Body of pancreas (tissue), 4 donors: ENCODE measurements at regions not wholly inside any gene's neighbourhood (a gene's known extent, or its start where the extent isn't known, plus 50 kb on each side); places are given as distances from the start of the nearest gene placed in this dataset.

Experiments
- ATAC-seq: fragments of 150-250 bp; one replicate; pipeline ENCODE4 v1.9.1; 2016
- DNase-seq, 4 donors: peaks; one replicate each; pipeline ENCODE4 v3.0.0-alpha.2; 2019
- H3K27ac ChIP-seq, 4 donors: fragments of 200-600 bp; sonication (generic); 1 replicate in 3 of 4; 2 replicates in 1 of 4; pipeline versions ENCODE4 v1.5.1 to v1.6.1; 2016 to 2019; ENCODE audit warnings: mild to moderate bottlenecking in 1 of 4, mixed read lengths in 1 of 4, moderate library complexity in 1 of 4
- H3K27me3 ChIP-seq, 2 donors: fragments of 200-600 bp; sonication (generic); one replicate each; pipeline ENCODE4 v1.6.0; 2016; ENCODE audit warnings: mild to moderate bottlenecking in 1 of 2
- H3K36me3 ChIP-seq, 2 donors: fragments of 200-600 bp; sonication (generic); replicated peaks in 1 of 2; 2 replicates each; pipeline ENCODE4 v1.5.1; 2016; ENCODE audit warnings: low read depth in 2 of 2; ENCODE audit not compliant: insufficient read depth in 1 of 2
- H3K4me1 ChIP-seq: fragments of 200-600 bp; sonication (generic); one replicate; pipeline ENCODE4 v1.6.0; 2016
- H3K4me3 ChIP-seq, 2 donors: fragments of 200-600 bp; sonication (generic); 1 replicate in 1 of 2; 2 replicates in 1 of 2; pipeline ENCODE4 v1.5.1; 2016 to 2019
- H3K9me3 ChIP-seq, 3 donors: fragments of 200-600 bp; sonication (generic); 1 replicate in 2 of 3; 2 replicates in 1 of 3; pipeline ENCODE4 v1.5.1; 2016
- POLR2A ChIP-seq, 3 donors: fragments of 450-650 bp; IDR thresholded peaks; one replicate each; pipeline ENCODE4 v1.6.1; 2016; ENCODE audit warnings: antibody characterized with exemption in 3 of 3, mild to moderate bottlenecking in 2 of 3
- WGBS, 2 donors: methylation state at CpG; one replicate each; pipeline ENCODE4 v1.1.5; 2017; 5-methylcytosine and 5-hydroxymethylcytosine counted together
- intact Hi-C: fragments of 100-400 bp; cut with DNase I; formaldehyde crosslinking; loops from one replicate; pipeline ENCODE4 v1.15.1; 2023
- TF ChIP-seq, protein P1 (sequence below), 7 experiments: fragments of 450-650 bp in 4 of 7; fragments of 200-600 bp in 3 of 7; sonication (generic) in 3 of 7; IDR thresholded peaks; one replicate each; pipeline ENCODE4 v1.5.1; 2016 to 2019; ENCODE audit warnings: antibody characterized with exemption in 7 of 7

DNA sequence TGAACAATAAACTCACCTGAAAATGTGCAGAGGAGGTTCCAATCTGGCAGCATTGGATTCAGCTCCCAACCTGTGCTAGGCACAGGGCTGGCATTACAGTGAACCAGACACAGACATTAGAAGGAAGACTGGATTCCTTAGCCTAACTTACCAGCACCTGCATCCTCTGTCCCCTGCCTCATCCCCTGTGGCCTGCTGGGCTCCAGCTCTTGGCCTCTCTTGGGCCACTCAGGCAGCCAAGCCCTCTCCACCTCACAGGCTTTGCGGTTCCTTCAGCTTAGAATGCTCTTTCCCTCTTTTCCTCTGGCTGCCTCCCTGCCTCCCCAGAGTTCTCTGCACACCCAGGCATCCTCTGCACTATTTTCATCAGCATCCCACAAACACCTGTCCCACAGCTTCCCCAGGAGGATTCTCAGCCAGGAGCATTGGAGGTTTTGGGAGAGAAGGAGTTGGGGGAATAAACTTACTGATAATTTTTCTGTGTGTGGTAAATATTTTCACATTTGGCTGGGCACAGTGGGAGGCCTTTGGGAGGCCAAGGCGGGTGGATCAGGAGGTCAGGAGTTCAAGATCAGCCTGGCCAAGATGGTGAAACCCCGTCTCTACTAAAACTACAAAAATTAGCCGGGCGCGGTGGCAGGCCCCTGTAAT lies 132.0 kb downstream of the INHBB start:
- no peak for TF ChIP-seq POLR2A (IDR thresholded peaks at IDR 0.05)
- TF ChIP-seq, protein P1, sequence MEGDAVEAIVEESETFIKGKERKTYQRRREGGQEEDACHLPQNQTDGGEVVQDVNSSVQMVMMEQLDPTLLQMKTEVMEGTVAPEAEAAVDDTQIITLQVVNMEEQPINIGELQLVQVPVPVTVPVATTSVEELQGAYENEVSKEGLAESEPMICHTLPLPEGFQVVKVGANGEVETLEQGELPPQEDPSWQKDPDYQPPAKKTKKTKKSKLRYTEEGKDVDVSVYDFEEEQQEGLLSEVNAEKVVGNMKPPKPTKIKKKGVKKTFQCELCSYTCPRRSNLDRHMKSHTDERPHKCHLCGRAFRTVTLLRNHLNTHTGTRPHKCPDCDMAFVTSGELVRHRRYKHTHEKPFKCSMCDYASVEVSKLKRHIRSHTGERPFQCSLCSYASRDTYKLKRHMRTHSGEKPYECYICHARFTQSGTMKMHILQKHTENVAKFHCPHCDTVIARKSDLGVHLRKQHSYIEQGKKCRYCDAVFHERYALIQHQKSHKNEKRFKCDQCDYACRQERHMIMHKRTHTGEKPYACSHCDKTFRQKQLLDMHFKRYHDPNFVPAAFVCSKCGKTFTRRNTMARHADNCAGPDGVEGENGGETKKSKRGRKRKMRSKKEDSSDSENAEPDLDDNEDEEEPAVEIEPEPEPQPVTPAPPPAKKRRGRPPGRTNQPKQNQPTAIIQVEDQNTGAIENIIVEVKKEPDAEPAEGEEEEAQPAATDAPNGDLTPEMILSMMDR (IDR thresholded peaks at IDR 0.05), result no peak
- H3K4me3 ChIP-seq, result no peak overlapping the region
- H3K27ac ChIP-seq, result no peak overlapping the region
- H3K27me3 ChIP-seq, result no peaks in the 10 kb centered on the region
- 95 to 99% methylated on average over 6 of the region's 6 CpGs for WGBS, 2 donors
- H3K36me3 ChIP-seq, result no peaks in the 10 kb centered on the region
- DNase-seq (peak in 1 of 4 donors; percentile 5), ATAC-seq (no peak)
- intact Hi-C loops, result no loop called here
- peaks cover 22% of the 10 kb centered on the region for H3K4me1 ChIP-seq
- H3K9me3 ChIP-seq, result no peaks in the 10 kb centered on the region

DNA sequence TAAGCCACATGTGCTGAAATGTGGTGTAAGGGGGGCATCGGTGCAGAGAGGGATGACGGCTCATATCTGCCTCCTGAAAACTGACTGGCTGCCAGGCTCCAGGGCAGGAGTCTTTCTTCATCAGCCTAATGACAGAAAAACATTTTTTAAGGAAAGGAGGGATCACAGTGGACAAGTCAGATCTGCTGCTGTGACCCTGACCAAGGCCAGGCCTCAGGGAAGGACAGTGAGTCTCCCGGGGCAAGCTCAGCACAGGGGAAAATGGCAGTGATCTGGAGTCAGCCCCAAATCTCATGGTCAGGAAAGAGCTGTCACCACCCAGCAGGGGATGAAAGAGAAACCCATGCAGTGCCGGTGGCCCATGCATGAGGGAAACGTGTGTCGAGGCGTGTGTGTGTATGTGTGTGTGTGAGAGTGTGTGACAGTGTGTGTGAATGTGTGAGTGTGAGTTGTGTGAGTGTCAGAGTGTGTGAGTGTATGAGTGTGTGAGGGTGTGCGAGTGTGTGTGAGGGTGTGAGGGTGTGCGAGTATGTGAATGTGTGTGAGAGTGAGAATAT lies 134.5 kb downstream of the INHBB start:
- no peak for TF ChIP-seq POLR2A (IDR thresholded peaks at IDR 0.05)
- TF ChIP-seq, protein P1 (IDR thresholded peaks at IDR 0.05), result no peak
- peak in 1 of 4 donors; percentile 4 for DNase-seq
- intact Hi-C loops, result no loop called here
- 74 to 76% methylated on average over 9 of the region's 9 CpGs for WGBS, 2 donors
- Histone ChIP-seq H3K36me3 (no peaks in the 10 kb centered on the region), H3K4me1 (peaks cover 5% of the 10 kb centered on the region), H3K27ac (no peak overlapping the region), H3K9me3 (no peaks in the 10 kb centered on the region), H3K27me3 (no peaks in the 10 kb centered on the region), H3K4me3 (no peak overlapping the region)
- no peak for ATAC-seq

DNA sequence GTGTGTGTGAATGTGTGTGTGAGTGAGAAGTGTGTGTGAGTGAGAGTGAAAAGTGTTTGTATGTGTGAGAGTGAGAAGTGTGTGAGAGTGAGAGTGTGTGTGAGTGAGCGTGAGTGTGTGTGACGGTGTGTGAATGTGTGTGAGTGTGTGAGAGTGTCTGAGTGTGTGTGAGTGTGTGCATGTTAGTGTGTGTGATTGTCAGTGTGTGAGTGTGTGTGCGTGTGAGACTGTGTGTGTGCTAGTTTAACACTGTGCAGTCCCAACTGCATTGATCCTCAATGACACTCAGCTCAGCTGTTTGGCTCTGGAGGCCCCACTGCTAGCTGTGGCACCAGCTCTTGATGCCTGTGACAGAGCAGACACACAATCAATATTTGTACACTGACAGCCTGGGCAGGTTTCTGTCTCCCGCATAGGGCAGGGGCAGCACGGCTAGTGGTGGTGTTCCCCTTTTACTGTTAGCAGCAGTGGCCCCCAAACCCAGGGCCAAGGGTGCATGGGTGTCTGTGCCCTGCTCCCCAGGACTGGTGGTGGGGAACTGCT lies 135.0 kb downstream of the INHBB start:
- intact Hi-C loops, result no loop called here
- 73 to 87% methylated on average over 3 to 5 of the region's 5 CpGs for WGBS, 2 donors
- TF ChIP-seq, protein P1 (IDR thresholded peaks at IDR 0.05), result no peak
- no peak for TF ChIP-seq POLR2A (IDR thresholded peaks at IDR 0.05)
- Histone ChIP-seq H3K27ac (no peak overlapping the region), H3K27me3 (no peaks in the 10 kb centered on the region), H3K4me1 (peaks cover 1% of the 10 kb centered on the region), H3K9me3 (no peaks in the 10 kb centered on the region), H3K4me3 (no peak overlapping the region), H3K36me3 (no peaks in the 10 kb centered on the region)
- DNase-seq (peak in 1 of 4 donors; percentile 24), ATAC-seq (peak; percentile 21)

DNA sequence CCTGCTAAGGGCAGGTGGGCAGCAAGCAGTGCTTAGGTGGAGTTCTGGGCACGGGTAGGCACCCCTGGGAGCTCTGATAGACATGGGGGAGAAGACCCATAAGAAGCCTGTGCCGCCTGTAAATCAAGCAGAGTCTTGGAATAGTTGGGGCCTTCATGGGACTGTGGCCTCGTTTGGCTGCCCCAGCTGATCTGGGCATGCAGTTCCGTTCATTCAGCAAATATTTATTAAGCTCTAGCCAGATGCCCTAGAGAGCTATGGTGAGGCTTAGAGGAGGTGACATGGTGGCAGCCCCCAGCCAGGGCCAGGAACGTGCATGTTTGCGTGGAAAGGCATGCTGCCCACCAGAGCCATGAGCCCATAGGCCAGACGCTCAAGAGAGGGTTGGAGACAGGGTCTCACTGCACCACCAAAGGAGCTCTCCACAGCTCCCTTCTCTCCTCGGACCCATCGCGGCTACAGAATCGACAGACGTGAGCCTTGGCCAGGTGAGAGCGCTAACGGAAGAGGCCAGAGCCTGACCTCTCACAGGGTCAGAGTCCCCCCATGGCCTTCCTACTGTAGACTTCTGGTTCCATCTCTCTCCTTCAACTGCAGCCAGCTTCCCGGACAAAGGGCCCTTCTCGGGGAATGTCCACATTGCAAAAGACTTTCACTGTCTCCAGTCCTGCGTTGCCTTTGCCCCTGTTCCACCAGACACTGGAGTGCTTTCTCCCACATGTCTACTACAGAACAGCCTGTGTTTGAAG lies 135.7 kb downstream of the INHBB start:
- DNase-seq, result peak in 1 of 4 donors; percentile 17
- intact Hi-C loops, result no loop called here
- 84 to 87% methylated on average over 12 to 16 of the region's 17 CpGs for whole genome bisulfite sequencing, 2 donors

More for the DNA sequence above, 135.7 kb downstream of the INHBB start:
- no peak overlapping the region for H3K27ac ChIP-seq
- no peak for ATAC-seq
- no peaks in the 10 kb centered on the region for H3K27me3 ChIP-seq
- no peaks in the 10 kb centered on the region for H3K4me1 ChIP-seq
- no peaks in the 10 kb centered on the region for H3K36me3 ChIP-seq
- H3K4me3 ChIP-seq, result no peak overlapping the region
- TF ChIP-seq, protein P1 (IDR thresholded peaks at IDR 0.05), result no peak
- no peak for TF ChIP-seq POLR2A (IDR thresholded peaks at IDR 0.05)
- H3K9me3 ChIP-seq, result no peaks in the 10 kb centered on the region
